ENCODE measurements at regions not wholly inside any gene's neighbourhood (a gene's known extent, or its start where the extent isn't known, plus 50 kb on each side); places are given as distances from the start of the nearest gene placed in this dataset.
"Not testable (repeated sequence)": the region's sequence is repeated elsewhere in the genome, so short reads cannot be mapped to it uniquely, and the experiment has no call there.

DNA sequence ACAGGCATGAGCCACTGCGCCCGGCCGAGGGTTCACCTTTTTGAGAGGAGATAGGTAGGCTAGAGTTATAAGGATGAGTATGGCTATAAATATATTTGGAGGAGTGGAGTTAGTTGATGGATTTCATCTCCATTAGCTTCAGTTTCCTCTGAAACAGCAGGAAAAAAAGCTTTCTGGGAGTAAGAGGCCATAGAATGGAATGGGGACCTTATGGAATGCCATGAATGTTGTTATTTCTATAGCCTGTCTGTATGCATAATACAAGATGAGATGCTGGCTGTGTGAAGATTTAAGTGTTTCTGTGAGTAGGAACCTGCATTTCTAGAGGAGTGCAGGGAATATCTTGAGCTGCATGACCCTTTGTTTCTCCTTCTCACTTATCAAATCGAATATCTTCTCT is 114.9 kb upstream of the ARX start:
- no peak for DNase-seq

DNA sequence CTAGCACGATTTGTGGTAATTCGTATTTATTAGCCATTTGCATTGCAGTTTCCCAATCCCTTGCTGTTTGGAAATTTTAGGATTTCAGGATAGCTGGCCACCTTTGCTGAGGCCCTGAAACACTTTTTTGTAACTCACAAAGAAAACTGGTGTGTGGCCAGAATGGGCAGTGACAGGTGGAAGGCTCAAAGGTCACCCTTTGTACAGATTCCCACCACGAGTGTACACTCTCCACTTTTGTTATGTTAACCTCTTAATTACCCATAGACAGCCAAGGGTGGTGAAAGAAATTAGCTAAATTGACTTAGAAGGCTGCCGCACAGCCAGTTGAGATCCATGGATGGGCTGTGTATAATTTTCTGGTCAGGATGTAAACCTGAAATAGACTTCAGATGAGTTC is 109.7 kb upstream of the ARX start:
- DNase-seq, result no peak

DNA sequence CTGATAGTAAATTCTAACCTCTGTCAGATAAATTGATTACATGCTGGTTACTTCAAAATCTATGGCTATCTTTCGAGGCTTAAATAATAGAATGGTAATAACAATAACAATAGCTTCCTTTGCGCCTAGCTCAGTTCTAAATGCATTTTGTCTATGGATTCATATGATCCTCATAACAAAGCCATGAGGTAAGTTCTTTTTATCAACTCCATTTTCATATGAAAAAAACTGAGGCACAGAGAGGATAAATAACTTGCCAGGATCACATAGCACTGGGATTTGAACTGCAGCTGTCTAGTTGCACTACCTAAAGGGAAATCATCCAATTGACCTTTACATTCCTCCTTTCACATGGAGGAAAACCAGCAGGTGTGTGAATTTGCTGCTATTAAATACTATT is 108.6 kb upstream of the ARX start:
- no peak for DNase-seq

DNA sequence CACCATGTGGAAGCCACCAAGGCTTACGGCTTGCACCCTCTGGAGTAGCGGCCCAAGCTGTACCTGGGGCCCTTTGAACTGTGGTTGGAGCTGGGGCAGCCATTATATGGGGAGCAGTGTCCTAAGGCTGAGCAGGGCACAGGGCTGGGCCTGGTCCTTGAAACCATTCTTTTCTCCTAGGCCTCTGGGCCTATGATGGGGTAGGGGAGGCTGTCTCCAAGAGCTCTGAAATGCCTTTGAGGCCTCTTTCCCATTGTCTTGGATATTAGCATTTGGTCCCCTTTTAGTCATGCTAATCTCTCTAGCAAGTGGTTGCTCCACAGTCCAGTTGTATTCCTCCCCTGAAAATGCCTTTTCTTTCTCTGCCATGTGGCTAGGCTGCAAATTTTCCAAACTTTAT is 96.4 kb upstream of the ARX start:
- DNase-seq, result no peak

DNA sequence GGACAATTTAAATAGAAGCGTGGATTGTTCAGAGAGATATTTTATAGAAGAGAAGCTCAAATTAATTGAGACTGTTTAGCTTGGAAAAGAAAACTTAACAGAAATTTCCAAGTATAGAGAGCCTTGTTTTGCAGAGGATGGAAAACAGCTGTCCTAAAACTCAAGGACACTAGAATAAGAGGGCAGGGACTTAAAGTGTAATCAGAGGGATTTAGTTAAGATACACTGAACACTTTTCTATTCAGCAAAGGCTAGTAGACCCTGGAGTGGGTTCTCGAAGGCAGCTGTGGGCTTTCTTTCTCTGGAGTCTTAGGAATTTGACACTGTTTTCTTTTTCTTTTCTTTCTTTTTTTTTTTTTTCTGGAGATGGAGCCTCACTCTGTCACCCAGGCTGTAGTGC is 92.7 kb upstream of the ARX start:
- DNase-seq, result no peak

DNA sequence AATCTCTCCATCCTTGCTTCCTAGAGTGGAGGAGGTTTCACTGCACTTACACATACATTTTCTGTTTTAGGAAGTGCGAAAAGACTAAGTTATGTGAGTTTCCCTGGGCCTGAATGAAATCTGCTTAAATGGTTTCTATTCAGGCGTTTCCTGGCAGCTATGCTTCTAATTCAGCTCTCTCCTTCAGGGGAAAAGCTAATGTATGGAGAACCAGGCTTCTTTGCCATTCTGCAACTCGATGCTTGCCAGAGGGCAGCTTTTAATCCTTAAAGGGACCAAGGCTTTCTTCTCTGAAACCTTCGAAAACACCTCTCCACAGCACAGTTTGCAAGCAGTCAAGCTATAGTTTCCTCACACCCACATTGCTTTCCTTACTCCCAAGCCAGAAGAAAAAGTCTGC is 89.5 kb upstream of the ARX start:
- no peak for DNase-seq

DNA sequence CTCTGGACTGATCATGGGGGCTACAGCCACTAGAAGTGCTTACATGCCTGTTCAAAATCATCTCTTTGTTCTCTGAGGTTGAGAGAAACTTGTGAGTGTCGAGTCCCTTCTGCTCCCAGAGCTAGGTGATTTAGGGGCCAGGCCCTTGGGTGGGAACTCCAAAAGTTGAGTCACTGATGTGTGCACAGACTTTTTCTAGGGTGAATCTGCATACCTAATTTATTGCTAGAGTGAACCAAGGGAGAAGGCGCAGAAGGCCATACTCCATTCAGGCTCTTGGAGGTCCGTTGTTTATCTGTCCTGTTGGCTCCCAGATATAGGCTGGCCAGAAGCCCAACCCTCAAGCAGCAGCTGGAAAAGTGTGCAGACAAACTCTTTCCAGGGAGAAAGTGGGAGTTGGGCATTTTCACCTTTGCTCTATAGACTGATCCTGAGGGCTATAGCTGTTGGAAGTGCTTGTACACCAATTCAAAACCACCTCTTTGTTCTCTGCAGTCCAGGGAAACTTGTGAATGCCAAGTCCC is 80.8 kb upstream of the ARX start:
- DNase-seq, result no peak

DNA sequence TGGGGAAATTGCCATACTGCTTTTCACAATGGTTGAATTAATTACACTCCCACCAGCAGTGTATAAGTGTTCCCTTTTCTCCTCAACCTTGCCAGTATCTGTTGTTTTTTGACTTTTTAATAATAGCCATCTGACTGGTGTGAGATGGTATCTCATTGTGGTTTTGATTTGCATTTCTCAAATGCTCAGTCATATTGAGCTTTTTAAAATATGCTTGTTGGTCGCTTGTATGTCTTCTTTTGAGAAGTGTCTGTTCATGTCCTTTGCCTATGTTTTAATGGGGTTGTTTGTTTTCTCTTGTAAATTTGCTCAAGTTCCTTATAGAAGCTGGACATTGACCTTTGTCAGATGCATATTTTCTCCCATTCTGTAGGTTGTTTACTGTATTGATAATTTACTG is 75.4 kb upstream of the ARX start:
- DNase-seq, result not testable (repeated sequence)

DNA sequence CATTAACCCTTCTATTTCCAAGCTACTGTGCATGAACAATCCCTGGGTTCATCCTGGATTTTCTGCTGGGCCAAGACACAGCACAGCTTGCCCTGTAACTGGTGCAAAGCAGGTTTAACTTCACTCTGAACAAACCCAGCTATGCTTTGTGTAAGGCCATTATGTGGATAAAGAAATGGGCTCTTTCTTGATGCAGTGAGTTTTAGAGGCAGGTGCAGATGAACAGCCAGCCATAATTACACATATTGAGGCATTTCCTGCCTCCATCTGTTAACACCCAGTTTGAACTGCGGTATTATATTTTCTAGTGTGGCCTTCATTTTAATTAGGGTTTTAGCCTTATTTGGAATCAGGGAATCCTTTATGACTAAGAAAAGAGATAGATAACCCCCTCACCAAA is 68.7 kb upstream of the ARX start:
- no peak for DNase-seq

DNA sequence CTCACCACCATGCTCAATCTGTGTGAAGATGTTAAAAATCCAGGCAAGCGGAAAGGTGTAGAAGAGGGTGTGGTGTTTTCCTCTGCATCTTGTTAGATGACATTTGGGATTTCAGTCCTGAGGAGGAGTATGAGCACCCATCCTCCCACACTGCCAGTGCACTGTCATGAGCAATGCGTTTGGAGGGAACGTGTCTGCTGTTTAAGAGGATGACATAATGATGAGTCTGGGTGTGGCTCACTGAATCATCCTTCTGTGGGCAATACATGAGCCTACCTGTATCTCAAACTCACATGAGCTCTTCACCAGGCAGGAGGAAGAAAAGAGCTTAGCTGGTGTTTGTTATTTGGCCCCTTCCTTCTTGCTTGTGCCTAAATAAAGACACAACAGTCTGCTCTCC is 67.9 kb upstream of the ARX start:
- DNase-seq, result no peak

DNA sequence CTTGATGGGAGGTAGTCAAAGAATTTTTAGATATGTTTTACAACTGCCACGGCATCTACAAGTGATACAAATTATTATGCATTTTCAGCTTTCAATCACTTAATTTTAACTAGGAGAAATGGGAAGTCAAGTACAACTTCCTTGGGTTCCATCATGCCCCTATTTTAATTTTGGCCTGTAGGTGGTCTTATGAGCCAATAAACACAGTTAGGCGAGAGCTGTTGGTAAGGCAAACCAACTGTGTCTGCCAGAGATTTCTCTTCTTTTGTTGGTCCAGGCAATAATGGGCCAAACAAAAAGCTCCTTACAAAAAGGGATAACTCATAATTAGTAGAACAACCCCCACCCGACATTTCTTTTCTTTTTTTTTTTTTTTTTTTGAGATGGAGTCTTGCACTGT is 63.3 kb upstream of the ARX start:
- no peak for DNase-seq

DNA sequence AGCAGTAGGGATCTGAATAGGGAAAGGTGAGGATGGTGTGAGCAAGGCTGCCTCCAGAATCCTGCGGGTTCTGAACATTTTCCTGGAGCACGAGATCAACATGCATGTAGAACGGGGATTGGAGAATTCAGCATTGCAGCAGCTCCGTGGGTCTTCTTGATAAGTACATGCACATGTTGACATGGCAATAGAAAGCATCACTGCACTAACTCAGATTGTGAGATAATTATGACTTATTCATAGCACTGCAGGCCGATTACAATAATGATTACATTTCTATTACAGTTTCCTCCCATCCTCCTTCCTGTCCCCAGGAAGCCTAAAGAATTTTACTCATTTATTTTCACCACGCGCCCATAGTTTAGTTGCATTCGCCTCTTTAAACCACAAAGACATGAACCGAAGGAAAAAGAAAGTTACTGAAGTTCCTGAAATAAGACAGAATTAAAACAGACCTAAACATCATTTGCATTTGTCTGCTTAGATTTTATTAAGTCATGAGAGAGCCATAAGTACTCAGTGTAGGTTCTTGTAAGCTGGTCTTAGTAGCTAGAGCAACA is 61.3 kb upstream of the ARX start:
- no peak for DNase-seq

DNA sequence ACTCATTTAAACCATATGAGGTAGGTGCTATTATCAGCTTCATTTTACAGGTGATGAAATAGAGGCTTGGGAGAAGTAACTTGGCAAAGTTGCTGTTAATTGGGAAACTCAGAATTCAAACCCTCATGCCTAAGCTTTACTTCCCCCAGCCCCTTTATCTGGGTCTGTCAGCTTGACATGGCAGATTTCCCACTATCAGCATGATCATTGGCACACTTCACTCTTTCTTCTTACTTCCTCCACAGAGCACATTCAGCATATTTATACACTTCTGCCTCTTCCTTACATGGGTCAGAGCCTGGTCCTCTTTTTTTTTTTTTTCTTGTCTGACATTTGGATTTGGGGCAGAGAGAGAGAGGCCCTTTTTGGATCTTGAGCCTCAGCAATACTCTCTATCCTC is 56.5 kb upstream of the ARX start:
- no peak for DNase-seq

DNA sequence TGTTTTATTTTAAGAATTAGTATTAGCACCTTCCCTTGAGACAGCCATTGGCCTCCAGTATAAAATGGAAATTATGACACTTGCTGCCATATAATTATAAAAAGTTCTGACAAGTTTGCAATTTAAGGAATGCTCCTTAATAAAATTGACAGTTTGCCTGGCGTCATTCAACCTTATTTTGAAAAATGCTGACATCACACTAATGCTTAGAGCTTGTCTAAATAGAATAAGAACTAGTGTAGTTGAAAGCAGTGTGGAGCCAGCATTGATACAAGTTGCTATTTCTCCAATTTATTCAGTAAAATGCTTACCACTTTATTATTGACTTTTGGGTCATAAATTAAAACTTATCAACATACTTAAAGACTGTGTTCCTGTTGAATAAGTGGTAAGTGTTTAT is 54.3 kb upstream of the ARX start:
- no peak for DNase-seq

DNA sequence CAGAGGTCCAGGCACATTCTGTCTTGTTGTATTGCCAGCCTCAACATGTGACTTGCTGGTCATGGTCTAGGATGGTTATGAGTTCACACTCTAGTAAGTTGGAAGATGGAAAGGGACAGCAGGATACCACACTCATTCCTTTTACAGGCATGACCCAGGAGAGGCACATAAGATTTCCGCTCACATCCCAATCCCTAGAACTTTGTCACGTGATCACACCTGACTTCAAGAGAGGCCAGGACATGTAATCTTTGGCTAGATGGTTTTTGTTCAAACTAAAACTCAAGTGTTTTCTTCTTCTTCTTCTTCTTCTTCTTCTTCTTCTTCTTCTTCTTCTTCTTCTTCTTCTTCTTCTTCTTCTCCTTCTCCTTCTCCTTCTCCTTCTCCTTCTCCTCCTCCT is 53.4 kb upstream of the ARX start:
- no peak for DNase-seq

DNA sequence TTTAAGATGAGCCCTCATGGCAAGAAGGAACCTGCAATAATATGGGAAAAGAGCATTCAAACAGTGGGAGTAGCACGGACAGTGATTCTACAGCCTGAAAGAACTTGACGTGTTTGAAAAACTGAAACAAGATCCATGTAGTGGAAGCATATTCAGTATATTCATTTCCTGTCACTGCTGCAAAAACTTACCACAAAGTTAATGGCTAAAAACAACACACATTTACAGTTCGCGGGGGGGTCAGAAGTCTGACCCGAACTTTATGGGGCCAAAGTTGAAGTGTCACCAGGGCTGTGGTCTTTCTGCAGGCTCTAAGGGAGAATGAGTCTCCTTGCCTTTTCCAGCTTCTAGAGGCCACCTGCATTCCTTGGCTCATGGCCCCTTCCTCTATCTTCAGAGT is 52.6 kb upstream of the ARX start:
- no peak for DNase-seq

DNA sequence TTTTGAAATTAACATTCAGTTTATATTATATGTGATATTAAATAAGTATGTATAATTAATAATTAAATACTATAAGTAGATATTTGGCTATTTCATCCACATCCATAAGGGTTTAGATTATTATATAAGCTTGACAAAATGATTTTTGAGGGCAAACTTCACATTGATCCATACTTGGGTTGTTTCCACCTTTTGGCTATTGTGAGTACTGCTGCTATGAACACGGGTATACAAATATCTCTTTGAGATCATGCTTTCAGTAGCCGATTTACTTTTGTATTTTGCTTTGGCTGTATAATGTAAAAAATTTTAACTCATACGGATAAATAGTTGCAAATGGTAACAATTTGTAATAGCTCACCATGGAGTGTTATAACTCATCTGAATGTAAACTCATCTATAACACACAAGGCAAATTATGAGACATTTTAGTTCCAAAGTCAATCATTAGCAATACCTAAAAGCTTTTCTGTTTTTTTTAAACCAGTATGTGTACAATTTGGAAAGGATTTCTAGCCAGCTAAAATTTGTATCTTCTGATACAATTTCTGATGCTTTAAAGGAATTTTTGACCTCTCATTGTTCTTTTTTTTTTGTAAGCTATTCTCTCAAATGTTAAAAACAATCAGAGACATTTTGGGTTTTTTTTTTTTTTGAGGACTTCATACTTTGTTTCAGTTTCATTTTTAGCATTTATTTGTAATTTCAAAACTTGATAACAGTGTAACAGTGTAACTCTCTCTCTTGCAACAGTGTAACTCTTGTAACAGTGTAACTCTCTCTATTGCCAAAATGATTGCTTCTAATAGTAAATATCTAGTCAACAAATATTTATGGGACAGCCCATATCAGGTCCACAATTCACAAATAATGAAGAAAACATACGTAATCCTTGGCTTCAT is 51.8 kb upstream of the ARX start:
- no peak for DNase-seq

DNA sequence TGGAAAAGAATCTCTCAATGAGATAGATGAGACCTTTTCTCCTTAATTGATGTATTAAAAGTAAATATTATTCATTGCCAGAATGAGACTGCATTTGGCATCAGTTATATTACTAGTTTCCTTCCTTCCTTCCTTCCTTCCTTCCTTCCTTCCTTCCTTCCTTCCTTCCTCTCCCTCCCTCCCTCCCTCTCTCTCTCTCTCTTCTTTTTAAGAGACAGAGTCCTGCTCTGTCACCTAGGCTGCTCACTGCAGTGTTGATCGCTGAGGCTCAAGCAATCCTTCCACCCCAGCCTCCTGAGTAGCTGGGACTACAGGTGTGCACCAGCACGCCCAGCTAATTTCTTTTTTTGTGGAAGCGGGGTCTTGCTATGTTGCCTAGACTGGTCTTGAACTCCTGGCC is 50.4 kb upstream of the ARX start:
- DNase-seq, result no peak

Measured in NCI-H510A (cell line).